HepG2 (cell line): ENCODE measurements at regions not wholly inside any gene's neighbourhood (a gene's known extent, or its start where the extent isn't known, plus 50 kb on each side); places are given as distances from the start of the nearest gene placed in this dataset.

ENCODE experiments used
- ATAC-seq: fragments of 200-7000 bp; cut with Tn5 transposase; 3 replicates; pipeline ENCODE4 v1.9.1; 2020; ENCODE audit warnings: mild to moderate bottlenecking, moderate library complexity
- BruUV-seq: library from RNA; stranded (reverse); fragments of 400-500 nt; replicated peaks from 2 replicates; lab custom pipeline; 2021; lab: Mats Ljungman, UMichigan
- CTCF ChIA-PET: fragments of 300-600 bp; formaldehyde crosslinking; extraction: SDS; loops from one replicate; lab custom pipeline; 2021; ENCODE audit warnings: low total read pairs, inconsistent platforms, low intra/inter-chr PET ratio; lab: Yijun Ruan, JAX
- POLR2A ChIA-PET: fragments of 350-600 bp; sonication (Branson Sonifier 250); formaldehyde crosslinking; loops from one replicate; lab custom pipeline; 2020; ENCODE audit warnings: antibody characterized with exemption, inconsistent platforms; lab: Yijun Ruan, JAX
- DNase-seq: peaks from one replicate; pipeline ENCODE4 v3.0.0-alpha.2; 2015; ENCODE audit warnings: low spot score
- FAIRE-seq: peaks from 3 replicates; lab custom pipeline; 2011; peaks lifted over from hg19 to GRCh38; lab: Jason Lieb, UNC
- H2AFZ ChIP-seq: one replicate; pipeline ENCODE4 v1.6.1; 2011; ENCODE audit warnings: low read length, inconsistent platforms
- H3K27ac ChIP-seq: fragments of 300-600 bp; 3 replicates; pipeline ENCODE4 v1.8.0; 2011; ENCODE audit warnings: mixed run types, mild to moderate bottlenecking, mixed read lengths, low read length, inconsistent platforms; ENCODE audit not compliant: insufficient read depth; ENCODE audit errors: extremely low read length
- H3K27me3 ChIP-seq, 2 experiments: fragments of 200-600 bp in 1 of 2; 2 replicates in 1 of 2; 3 replicates in 1 of 2; pipeline versions ENCODE4 v1.6.0 to v1.8.0; 2011; ENCODE audit warnings: low read length in 2 of 2, mild to moderate bottlenecking in 2 of 2, moderate library complexity in 2 of 2, inconsistent platforms in 1 of 2; ENCODE audit not compliant: insufficient read depth in 2 of 2, control insufficient read depth in 1 of 2
- H3K36me3 ChIP-seq, 2 experiments: fragments of 200-600 bp in 1 of 2; replicated peaks in 1 of 2; 2 replicates in 1 of 2; 3 replicates in 1 of 2; pipeline versions ENCODE4 v1.5.1 to v1.8.0; 2011; ENCODE audit warnings: low read length in 2 of 2, inconsistent platforms in 1 of 2; ENCODE audit not compliant: insufficient read depth in 2 of 2, control insufficient read depth in 1 of 2
- H3K4me1 ChIP-seq: 2 replicates; pipeline ENCODE4 v1.5.1; 2012; ENCODE audit warnings: low read length, inconsistent platforms; ENCODE audit not compliant: insufficient read depth
- H3K4me2 ChIP-seq: 2 replicates; pipeline ENCODE4 v1.6.0; 2011; ENCODE audit warnings: low read depth, low read length, inconsistent platforms
- H3K4me3 ChIP-seq, 3 experiments: fragments of 200-600 bp in 1 of 3; sonication (generic), shearing (Covaris generic) in 1 of 3; replicated peaks in 1 of 3; 2 replicates each; pipeline ENCODE4 v1.5.1; 2011 to 2016; ENCODE audit warnings: low read length in 3 of 3, inconsistent platforms in 2 of 3, low read depth in 2 of 3, mild to moderate bottlenecking in 2 of 3, control low read depth in 1 of 3, mixed read lengths in 1 of 3; ENCODE audit not compliant: insufficient read depth in 1 of 3
- H3K79me2 ChIP-seq: one replicate; pipeline ENCODE4 v1.6.1; 2011; ENCODE audit warnings: low read length, inconsistent platforms; ENCODE audit not compliant: insufficient read depth
- H3K9ac ChIP-seq: 2 replicates; pipeline ENCODE4 v1.6.0; 2011; ENCODE audit warnings: mild to moderate bottlenecking, low read depth, low read length, inconsistent platforms; ENCODE audit not compliant: insufficient read depth
- H3K9me3 ChIP-seq: 2 replicates; pipeline ENCODE4 v1.5.1; 2012; ENCODE audit warnings: mild to moderate bottlenecking, low read length
- H4K20me1 ChIP-seq: 2 replicates; pipeline ENCODE4 v1.6.0; 2011; ENCODE audit warnings: inconsistent platforms, mild to moderate bottlenecking, low read length, moderate library complexity; ENCODE audit not compliant: insufficient read depth
- AKNA ChIP-seq: sonication (generic); formaldehyde crosslinking; IDR thresholded peaks from 2 replicates; pipeline ENCODE4 v1.4.0; 2020; ENCODE audit warnings: missing genetic modification reagents, borderline replicate concordance
- HMGXB3 ChIP-seq: sonication (generic); formaldehyde crosslinking; IDR thresholded peaks from 2 replicates; pipeline ENCODE4 v1.4.0; 2020; ENCODE audit warnings: missing genetic modification reagents, borderline replicate concordance
- KLF12 ChIP-seq: sonication (generic); formaldehyde crosslinking; IDR thresholded peaks from 2 replicates; pipeline ENCODE4 v1.4.0; 2020; ENCODE audit warnings: missing genetic modification reagents, borderline replicate concordance
- SAFB2 ChIP-seq: sonication (generic); formaldehyde crosslinking; IDR thresholded peaks from 2 replicates; pipeline ENCODE4 v1.5.1; 2020; ENCODE audit warnings: missing genetic modification reagents, low read depth, mild to moderate bottlenecking, borderline replicate concordance
- SMAD1 ChIP-seq: sonication (generic); formaldehyde crosslinking; IDR thresholded peaks from 2 replicates; pipeline ENCODE4 v1.4.0; 2020; ENCODE audit warnings: missing genetic modification reagents, low read depth, mild to moderate bottlenecking, borderline replicate concordance
- TMF1 ChIP-seq: sonication (generic); formaldehyde crosslinking; IDR thresholded peaks from 2 replicates; pipeline ENCODE4 v1.8.1; 2022; ENCODE audit warnings: low read depth, missing genetic modification reagents
- ZNF605 ChIP-seq: sonication (generic); formaldehyde crosslinking; IDR thresholded peaks from 2 replicates; pipeline ENCODE4 v1.8.0; 2022; ENCODE audit warnings: mild to moderate bottlenecking, missing genetic modification reagents
- ZNF724P ChIP-seq: sonication (generic); formaldehyde crosslinking; IDR thresholded peaks from 2 replicates; pipeline ENCODE4 v1.8.0; 2022; ENCODE audit warnings: missing genetic modification reagents, borderline replicate concordance
- WGBS: methylation state at CpG from one replicate; pipeline ENCODE4 v1.1.6; 2017; ENCODE audit warnings: low lambda C conversion rate; 5-methylcytosine and 5-hydroxymethylcytosine counted together
- in situ Hi-C: cut with HindIII; loops from 2 replicates; pipeline ENCODE4 v1.10.0; 2017; ENCODE audit warnings: low pct_unique_long_range_greater_than_20kb; ENCODE audit not compliant: extremely low pct_ligation_motif_present
- intact Hi-C: fragments of 100-400 bp; cut with micrococcal nuclease; formaldehyde crosslinking; loops from one replicate; pipeline ENCODE4 v1.10.0; 2022; ENCODE audit not compliant: unreplicated experiment
- TF ChIP-seq, protein P1 (sequence below): sonication (generic); formaldehyde crosslinking; IDR thresholded peaks from 2 replicates; pipeline ENCODE4 v1.8.1; 2023; ENCODE audit warnings: mild to moderate bottlenecking, missing genetic modification reagents, borderline replicate concordance

GRCh38 chr2:45192991-45193390 lies 183.7 kb upstream of the SIX2 start:
- DNase-seq (no peak), FAIRE-seq (no peak)
- Histone ChIP-seq H3K36me3 (no peaks in the 10 kb centered on the region), H3K27me3 (peaks cover 0 to 8% of the 10 kb centered on the region in 2 experiments; a peak in 1 of 5 replicates), H3K9me3 (no peaks in the 10 kb centered on the region), H3K27ac (no peak overlapping the region), H2AFZ (no peak overlapping the region)
- no TSS peak for BruUV-seq
- in situ Hi-C loops, result no loop called here
- CTCF ChIA-PET, result no interaction called here
- 14% methylated on average over 4 of the region's 4 CpGs for WGBS
- TF ChIP-seq ZNF605 (CRISPR knock-in tag), result no peak
- TF ChIP-seq AKNA (CRISPR knock-in tag), result no peak
- TF ChIP-seq KLF12, result no peak
- TF ChIP-seq, all 625 proteins: peak for 0
- no peak for ATAC-seq
- POLR2A ChIA-PET, result no interaction called here
- Histone ChIP-seq H3K4me2 (no peak overlapping the region), H3K79me2 (no peaks in the 10 kb centered on the region), H3K4me3 (no peak overlapping the region), H4K20me1 (no peaks in the 10 kb centered on the region), H3K9ac (no peak overlapping the region), H3K4me1 (no peaks in the 10 kb centered on the region)
- intact Hi-C loops, result no loop called here

DNA sequence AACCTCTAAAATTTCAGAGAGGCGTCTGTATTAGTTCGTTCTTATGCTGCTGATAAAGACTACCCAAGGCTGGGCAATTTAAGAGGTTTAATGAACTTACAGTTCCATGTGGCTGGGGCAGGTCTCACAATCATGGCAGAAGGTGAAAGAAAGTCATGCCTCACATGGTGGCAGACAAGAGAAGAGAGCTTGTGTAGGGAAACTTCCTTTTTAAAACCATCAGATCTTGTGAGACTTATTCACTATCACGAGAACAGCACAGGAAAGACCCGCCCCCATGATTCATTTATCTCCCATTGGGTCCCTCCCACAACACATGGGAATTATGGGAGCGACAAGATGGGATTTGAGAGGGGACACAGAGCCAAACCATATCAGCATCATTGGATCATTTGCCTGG lies 183.2 kb upstream of the SIX2 start:
- Histone ChIP-seq H3K27ac (no peak overlapping the region), H3K9ac (no peak overlapping the region), H3K36me3 (no peaks in the 10 kb centered on the region), H3K4me2 (no peak overlapping the region), H3K27me3 (peaks cover 0 to 8% of the 10 kb centered on the region in 2 experiments; a peak in 2 of 5 replicates), H4K20me1 (no peaks in the 10 kb centered on the region), H3K4me3 (no peak overlapping the region), H2AFZ (no peak overlapping the region), H3K79me2 (no peaks in the 10 kb centered on the region), H3K9me3 (no peaks in the 10 kb centered on the region), H3K4me1 (no peaks in the 10 kb centered on the region)
- ChIA-PET POLR2A (no interaction called here), CTCF (no interaction called here)
- BruUV-seq, result no TSS peak
- DNase-seq (no peak), ATAC-seq (no peak), FAIRE-seq (no peak)
- 19% methylated on average over 5 of the region's 5 CpGs for WGBS
- intact Hi-C loops (no loop called here), in situ Hi-C loops (no loop called here)
- TF ChIP-seq TMF1 (CRISPR knock-in tag) (no peak), ZNF724P (CRISPR knock-in tag) (no peak), SMAD1 (CRISPR knock-in tag) (no peak), SAFB2 (CRISPR knock-in tag) (no peak), HMGXB3 (CRISPR knock-in tag) (no peak)
- TF ChIP-seq, protein P1, sequence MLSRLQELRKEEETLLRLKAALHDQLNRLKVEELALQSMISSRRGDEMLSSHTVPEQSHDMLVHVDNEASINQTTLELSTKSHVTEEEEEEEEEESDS, result no peak
